SK-N-SH treated with all-trans-retinoic acid at 6 μM for 48 hours (cell line): ENCODE measurements at regions not wholly inside any gene's neighbourhood (a gene's known extent, or its start where the extent isn't known, plus 50 kb on each side); places are given as distances from the start of the nearest gene placed in this dataset.

Experiments used
- ATAC-seq: fragments of 200-7000 bp; cut with Tn5 transposase; 3 replicates; pipeline ENCODE4 v1.9.1; 2020; ENCODE audit warnings: mild to moderate bottlenecking, moderate library complexity
- ARNTL ChIP-seq: fragments of 450-650 bp; formaldehyde crosslinking; IDR thresholded peaks from 2 replicates; pipeline ENCODE4 v1.5.0; 2020; ENCODE audit warnings: low read depth, mild to moderate bottlenecking, moderate library complexity, borderline replicate concordance
- BACH2 ChIP-seq: fragments of 250-450 bp; sonication (Bioruptor Pico); IDR thresholded peaks from 2 replicates; pipeline ENCODE4 v1.9.0; 2021; ENCODE audit warnings: mild to moderate bottlenecking, borderline replicate concordance
- ESRRG ChIP-seq: fragments of 250-450 bp; sonication (Bioruptor Pico); IDR thresholded peaks from 2 replicates; pipeline ENCODE4 v1.6.1; 2021; ENCODE audit warnings: mild to moderate bottlenecking
- GLIS3 ChIP-seq: fragments of 250-450 bp; sonication (Bioruptor Pico); IDR thresholded peaks from 2 replicates; pipeline ENCODE4 v1.5.0; 2020; ENCODE audit warnings: mild to moderate bottlenecking, moderate library complexity
- ISL1 ChIP-seq: fragments of 250-450 bp; sonication (Bioruptor Pico); IDR thresholded peaks from 2 replicates; pipeline ENCODE4 v2.1.2; 2022; ENCODE audit warnings: mild to moderate bottlenecking, moderate library complexity
- OSR1 ChIP-seq: fragments of 250-450 bp; sonication (Bioruptor Pico); IDR thresholded peaks from 2 replicates; pipeline ENCODE4 v1.8.0; 2022; ENCODE audit warnings: moderate library complexity, mild to moderate bottlenecking, inconsistent platforms
- PATZ1 ChIP-seq: fragments of 250-450 bp; sonication (Bioruptor Pico); IDR thresholded peaks from 2 replicates; pipeline ENCODE4 v1.8.0; 2020; ENCODE audit warnings: mild to moderate bottlenecking, moderate library complexity, borderline replicate concordance
- POU6F1 ChIP-seq: fragments of 250-450 bp; sonication (Bioruptor Pico); IDR thresholded peaks from 2 replicates; pipeline ENCODE4 v1.8.0; 2021; ENCODE audit warnings: low read depth, mild to moderate bottlenecking, moderate library complexity, borderline replicate concordance
- PPARA ChIP-seq: fragments of 250-450 bp; sonication (Bioruptor Pico); IDR thresholded peaks from 2 replicates; pipeline ENCODE4 v1.5.0; 2020; ENCODE audit warnings: mild to moderate bottlenecking, borderline replicate concordance
- RARB ChIP-seq: fragments of 250-450 bp; sonication (Bioruptor Pico); IDR thresholded peaks from 2 replicates; pipeline ENCODE4 v1.8.0; 2021; ENCODE audit warnings: mild to moderate bottlenecking, moderate library complexity
- SNAI2 ChIP-seq: fragments of 250-450 bp; sonication (Bioruptor Pico); IDR thresholded peaks from 2 replicates; pipeline ENCODE4 v1.5.0; 2020; ENCODE audit warnings: mild to moderate bottlenecking, moderate library complexity
- TCF4 ChIP-seq: fragments of 250-450 bp; sonication (Bioruptor Pico); IDR thresholded peaks from 2 replicates; pipeline ENCODE4 v1.8.0; 2021; ENCODE audit warnings: mild to moderate bottlenecking, moderate library complexity, borderline replicate concordance
- TOX ChIP-seq: fragments of 250-450 bp; sonication (Bioruptor Pico); IDR thresholded peaks from 2 replicates; pipeline ENCODE4 v1.8.0; 2021; ENCODE audit warnings: mild to moderate bottlenecking, moderate library complexity, borderline replicate concordance
- TSHZ2 ChIP-seq: fragments of 250-450 bp; sonication (Bioruptor Pico); IDR thresholded peaks from 2 replicates; pipeline ENCODE4 v1.5.0; 2020; ENCODE audit warnings: mild to moderate bottlenecking, moderate library complexity
- ZC3H10 ChIP-seq: fragments of 250-450 bp; sonication (Bioruptor Pico); IDR thresholded peaks from 2 replicates; pipeline ENCODE4 v1.5.1; 2021; ENCODE audit warnings: mild to moderate bottlenecking, moderate library complexity
- ZFP3 ChIP-seq: fragments of 250-450 bp; sonication (Bioruptor Pico); IDR thresholded peaks from 2 replicates; pipeline ENCODE4 v1.5.0; 2020; ENCODE audit warnings: mild to moderate bottlenecking, moderate library complexity
- ZFP30 ChIP-seq: fragments of 450-650 bp; formaldehyde crosslinking; IDR thresholded peaks from 2 replicates; pipeline ENCODE4 v1.5.0; 2022; ENCODE audit warnings: mild to moderate bottlenecking, moderate library complexity
- ZNF565 ChIP-seq: fragments of 450-650 bp; formaldehyde crosslinking; conservative IDR thresholded peaks from 2 replicates; pipeline ENCODE4 v1.5.0; 2020; ENCODE audit warnings: low read depth, mild to moderate bottlenecking, moderate library complexity
- ZNF70 ChIP-seq: fragments of 450-650 bp; formaldehyde crosslinking; IDR thresholded peaks from 2 replicates; pipeline ENCODE4 v1.5.0; 2020; ENCODE audit warnings: mild to moderate bottlenecking, moderate library complexity
- ZNF8 ChIP-seq: fragments of 450-650 bp; formaldehyde crosslinking; IDR thresholded peaks from 2 replicates; pipeline ENCODE4 v1.5.0; 2020; ENCODE audit warnings: mild to moderate bottlenecking, moderate library complexity

GRCh38 chr5:86546582-86546981 lies 71.2 kb upstream of the COX7C start:
- ATAC-seq: 0 out of 3 replicates have a peak, but pooled peaks have one; percentile 34

GRCh38 chr5:86554638-86555037 lies 63.1 kb upstream of the COX7C start:
- ATAC-seq: no peak
- TF ChIP-seq OSR1 (CRISPR knock-in tag): no peak
- no peak for TF ChIP-seq ZFP3 (CRISPR knock-in tag)
- TF ChIP-seq BACH2 (CRISPR knock-in tag): no peak
- TF ChIP-seq TCF4: no peak
- no peak for TF ChIP-seq RARB
- no peak for TF ChIP-seq TSHZ2
- TF ChIP-seq POU6F1 (CRISPR knock-in tag): no peak
- TF ChIP-seq ZFP30 (CRISPR knock-in tag): no peak
- no peak for TF ChIP-seq PPARA (CRISPR knock-in tag)
- no peak for TF ChIP-seq SNAI2 (CRISPR knock-in tag)
- TF ChIP-seq ZC3H10 (CRISPR knock-in tag): no peak
- TF ChIP-seq ZNF8 (CRISPR knock-in tag): no peak
- no peak for TF ChIP-seq TOX (CRISPR knock-in tag)

More at GRCh38 chr5:86546582-86546981, 71.2 kb upstream of the COX7C start:
- TF ChIP-seq POU6F1 (CRISPR knock-in tag) (no peak), ZNF8 (CRISPR knock-in tag) (no peak), PATZ1 (CRISPR knock-in tag) (no peak), TSHZ2 (no peak), GLIS3 (CRISPR knock-in tag) (no peak), ZNF70 (no peak), TCF4 (no peak), ISL1 (CRISPR knock-in tag) (no peak), ZC3H10 (CRISPR knock-in tag) (no peak), OSR1 (CRISPR knock-in tag) (no peak), ZNF565 (CRISPR knock-in tag) (no peak), ZFP3 (CRISPR knock-in tag) (no peak), TOX (CRISPR knock-in tag) (no peak), ESRRG (no peak), ZFP30 (CRISPR knock-in tag) (no peak), PPARA (CRISPR knock-in tag) (no peak), RARB (no peak)

- no peak for ATAC-seq
- no peak for TF ChIP-seq TOX (CRISPR knock-in tag)
- no peak for TF ChIP-seq ZNF8 (CRISPR knock-in tag)
- TF ChIP-seq ARNTL (CRISPR knock-in tag): no peak
- TF ChIP-seq TSHZ2: no peak
- TF ChIP-seq TCF4: no peak
- no peak for TF ChIP-seq OSR1 (CRISPR knock-in tag)
Observed at GRCh38 chr5:86557920-86558319, 59.8 kb upstream of the COX7C start.
